GM12892 (cell line): ENCODE measurements at regions not wholly inside any gene's neighbourhood (a gene's known extent, or its start where the extent isn't known, plus 50 kb on each side); places are given as distances from the start of the nearest gene placed in this dataset.

Experiments used
- POLR2A ChIP-seq: IDR thresholded peaks from 2 replicates; pipeline ENCODE4 v1.6.1; 2011; ENCODE audit warnings: low read depth, low read length, control low read depth
- POLR2AphosphoS5 ChIP-seq: IDR thresholded peaks from 2 replicates; pipeline ENCODE4 v1.6.1; 2011; ENCODE audit warnings: low read depth, low read length, control low read depth

GRCh38 chr12:126507231-126507630, 1442.0 kb downstream of the AACS start:
- TF ChIP-seq POLR2AphosphoS5 (no peak), POLR2A (no peak)
